Lung (tissue), 11 donors: ENCODE measurements at regions not wholly inside any gene's neighbourhood (a gene's known extent, or its start where the extent isn't known, plus 50 kb on each side); places are given as distances from the start of the nearest gene placed in this dataset.

Experiments used
- ATAC-seq: fragments of 200-7000 bp; cut with Tn5 transposase; one replicate; pipeline ENCODE4 v1.9.1; 2020; ENCODE audit warnings: moderate number of reproducible peaks; ENCODE audit not compliant: insufficient read depth, low FRiP score
- DNase-seq, 3 donors: peaks; one replicate each; pipeline ENCODE4 v3.0.0-alpha.2; 2013 to 2017
- H3K27ac ChIP-seq, 2 donors: one replicate each; pipeline ENCODE4 v1.5.1; 2013; ENCODE audit warnings: mild to moderate bottlenecking in 2 of 2, moderate library complexity in 2 of 2, control low read depth in 1 of 2, inconsistent platforms in 1 of 2, low read depth in 1 of 2, low read length in 1 of 2
- H3K27me3 ChIP-seq, 3 donors: one replicate each; pipeline ENCODE4 v1.5.1; 2013; ENCODE audit warnings: low read length in 2 of 3; ENCODE audit not compliant: control insufficient read depth in 3 of 3, insufficient read depth in 3 of 3
- H3K36me3 ChIP-seq, 4 donors: one replicate each; pipeline ENCODE4 v1.5.1; 2013; ENCODE audit warnings: low read length in 4 of 4, mild to moderate bottlenecking in 1 of 4, moderate library complexity in 1 of 4; ENCODE audit not compliant: control insufficient read depth in 4 of 4, insufficient read depth in 4 of 4
- H3K4me1 ChIP-seq, 5 donors: one replicate each; pipeline ENCODE4 v1.5.1; 2013; ENCODE audit warnings: low read length in 5 of 5, mild to moderate bottlenecking in 2 of 5, moderate library complexity in 1 of 5; ENCODE audit not compliant: control insufficient read depth in 5 of 5, insufficient read depth in 5 of 5
- H3K4me3 ChIP-seq: one replicate; pipeline ENCODE4 v1.5.1; 2013; ENCODE audit warnings: mild to moderate bottlenecking, control low read depth, moderate library complexity
- H3K9ac ChIP-seq, 2 donors: one replicate each; pipeline ENCODE4 v1.5.1; 2013; ENCODE audit warnings: low read length in 2 of 2, control low read depth in 1 of 2; ENCODE audit not compliant: insufficient read depth in 1 of 2
- H3K9me3 ChIP-seq, 4 donors: one replicate each; pipeline ENCODE4 v1.5.1; 2013; ENCODE audit warnings: low read length in 3 of 4, mild to moderate bottlenecking in 1 of 4, moderate library complexity in 1 of 4; ENCODE audit not compliant: control insufficient read depth in 4 of 4, insufficient read depth in 3 of 4
- WGBS, 2 donors: extraction: QIAGEN DNeasy Blood & Tissue Kit; methylation state at CpG; one replicate each; pipeline ENCODE4 v1.1.7; 2013; 5-methylcytosine and 5-hydroxymethylcytosine counted together
- TF ChIP-seq, protein P1 (sequence below): IDR thresholded peaks from 2 replicates; pipeline ENCODE4 v1.5.1; 2012; ENCODE audit warnings: mild to moderate bottlenecking; ENCODE audit errors: control extremely low read depth, extremely low read depth
- donor health status: control.
- donor health status: control.
- donor health status: Bipolar disorder and iron deficiency.
- donor health status: healthy.
- donor health status: DM: yes; HTN: yes; CAD: no.

DNA sequence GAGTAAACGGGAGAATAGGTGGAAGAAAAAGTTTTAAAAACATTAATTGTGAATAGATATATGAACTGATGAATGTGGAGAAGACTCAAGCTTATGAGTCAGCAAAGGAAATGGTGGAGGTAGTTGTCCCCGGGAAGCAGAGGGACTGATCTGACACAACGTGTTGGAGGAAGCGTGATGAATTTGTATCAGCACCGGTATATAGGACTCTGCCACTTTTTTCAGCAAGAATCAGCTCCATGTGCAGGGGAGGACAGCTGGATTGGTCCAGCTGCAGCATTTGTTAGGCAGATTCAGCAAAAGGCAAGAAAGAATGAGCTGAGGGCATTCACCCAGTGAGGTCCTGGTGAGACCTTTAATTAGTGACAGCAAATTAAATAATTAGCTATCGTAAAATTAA, 276.0 kb downstream of the TENT4A start:
- no peak overlapping the region for H3K9ac ChIP-seq
- ATAC-seq, result no peak
- DNase-seq, result no peak
- TF ChIP-seq, protein P1, sequence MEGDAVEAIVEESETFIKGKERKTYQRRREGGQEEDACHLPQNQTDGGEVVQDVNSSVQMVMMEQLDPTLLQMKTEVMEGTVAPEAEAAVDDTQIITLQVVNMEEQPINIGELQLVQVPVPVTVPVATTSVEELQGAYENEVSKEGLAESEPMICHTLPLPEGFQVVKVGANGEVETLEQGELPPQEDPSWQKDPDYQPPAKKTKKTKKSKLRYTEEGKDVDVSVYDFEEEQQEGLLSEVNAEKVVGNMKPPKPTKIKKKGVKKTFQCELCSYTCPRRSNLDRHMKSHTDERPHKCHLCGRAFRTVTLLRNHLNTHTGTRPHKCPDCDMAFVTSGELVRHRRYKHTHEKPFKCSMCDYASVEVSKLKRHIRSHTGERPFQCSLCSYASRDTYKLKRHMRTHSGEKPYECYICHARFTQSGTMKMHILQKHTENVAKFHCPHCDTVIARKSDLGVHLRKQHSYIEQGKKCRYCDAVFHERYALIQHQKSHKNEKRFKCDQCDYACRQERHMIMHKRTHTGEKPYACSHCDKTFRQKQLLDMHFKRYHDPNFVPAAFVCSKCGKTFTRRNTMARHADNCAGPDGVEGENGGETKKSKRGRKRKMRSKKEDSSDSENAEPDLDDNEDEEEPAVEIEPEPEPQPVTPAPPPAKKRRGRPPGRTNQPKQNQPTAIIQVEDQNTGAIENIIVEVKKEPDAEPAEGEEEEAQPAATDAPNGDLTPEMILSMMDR, result no peak
- H3K27ac ChIP-seq, result no peak overlapping the region
- no peaks in the 10 kb centered on the region for H3K36me3 ChIP-seq
- H3K9me3 ChIP-seq, result no peaks in the 10 kb centered on the region
- H3K4me1 ChIP-seq, result peaks cover 0 to under 1% (median 0%) of the 10 kb centered on the region in 5 donors
- no peak overlapping the region for H3K4me3 ChIP-seq
- H3K27me3 ChIP-seq, result no peaks in the 10 kb centered on the region
- WGBS, 2 donors, result 65 to 68% methylated on average over 6 of the region's 6 CpGs

DNA sequence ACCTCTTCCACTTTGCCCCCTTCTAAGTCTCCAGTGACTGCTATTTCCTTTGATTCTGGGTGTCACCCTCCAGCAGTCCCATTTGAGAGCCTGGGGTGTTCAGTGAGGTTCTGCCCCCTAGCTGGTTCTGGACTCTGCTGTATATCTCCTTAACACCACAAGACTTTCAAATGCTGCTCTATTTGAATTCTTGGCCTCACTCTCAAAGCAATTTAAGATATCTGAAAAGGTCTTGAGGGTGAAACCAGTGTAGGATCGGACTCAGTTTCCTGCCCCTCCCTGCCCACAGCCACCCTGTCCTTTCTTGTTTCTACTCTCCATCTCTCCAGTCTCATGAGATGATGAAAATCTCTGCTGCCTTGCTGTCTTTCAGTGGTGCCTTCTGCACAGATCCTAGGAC, 280.9 kb downstream of the TENT4A start:
- Histone ChIP-seq H3K36me3 (no peaks in the 10 kb centered on the region), H3K9ac (no peak overlapping the region), H3K4me3 (no peak overlapping the region), H3K4me1 (peaks cover 0 to 2% (median 0%) of the 10 kb centered on the region in 5 donors), H3K9me3 (no peaks in the 10 kb centered on the region), H3K27ac (no peak overlapping the region), H3K27me3 (no peaks in the 10 kb centered on the region)
- 69 to 85% methylated on average over 1 of the region's 1 CpG for WGBS, 2 donors
- TF ChIP-seq, protein P1, result no peak
- DNase-seq, result no peak
- no peak for ATAC-seq

DNA sequence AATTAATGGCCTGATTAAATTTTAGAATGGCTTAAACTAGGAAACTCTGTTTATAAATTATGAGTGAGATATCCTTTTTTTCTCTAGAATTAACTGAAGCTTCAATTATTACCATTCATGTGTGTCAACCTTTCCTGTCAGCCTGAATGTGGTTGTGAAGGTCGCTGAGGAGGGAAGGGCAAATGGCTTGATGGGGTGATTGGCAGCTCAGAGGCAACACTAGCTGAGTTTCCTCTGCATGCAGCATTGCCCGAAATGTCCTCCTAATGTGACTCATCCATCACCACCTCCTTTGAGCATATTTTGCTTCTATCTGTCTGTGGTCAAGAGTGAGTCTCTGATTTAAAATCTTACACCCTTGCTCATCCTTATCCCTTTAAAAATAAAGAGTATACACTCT, 281.9 kb downstream of the TENT4A start:
- H3K9me3 ChIP-seq, result no peaks in the 10 kb centered on the region
- no peak overlapping the region for H3K9ac ChIP-seq
- no peak overlapping the region for H3K27ac ChIP-seq
- peaks cover 0 to 2% (median 0%) of the 10 kb centered on the region in 5 donors for H3K4me1 ChIP-seq
- TF ChIP-seq, protein P1, result no peak
- H3K36me3 ChIP-seq, result no peaks in the 10 kb centered on the region
- WGBS, 2 donors, result 51 to 62% methylated on average over 2 of the region's 2 CpGs
- no peak overlapping the region for H3K4me3 ChIP-seq
- ATAC-seq, result no peak
- H3K27me3 ChIP-seq, result no peaks in the 10 kb centered on the region
- DNase-seq, result no peak

DNA sequence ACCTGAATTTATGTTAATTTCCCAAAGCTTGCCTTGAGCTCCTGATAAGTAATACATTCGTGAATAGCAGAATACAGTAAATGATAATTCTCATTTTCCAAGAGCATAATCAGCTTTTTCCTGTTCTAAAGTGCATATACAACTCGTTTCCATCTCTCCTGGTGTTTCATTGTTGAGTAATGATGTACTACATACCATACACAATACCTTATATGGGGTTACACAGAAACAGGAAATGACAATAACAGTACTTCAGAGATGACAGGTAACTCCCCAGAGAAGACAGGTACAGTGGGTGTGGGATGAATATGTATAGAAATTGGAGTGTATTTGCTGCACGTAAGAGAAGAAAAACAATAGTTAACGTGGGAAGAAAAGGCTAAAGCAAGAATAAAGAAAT, 287.1 kb downstream of the TENT4A start:
- DNase-seq (no peak), ATAC-seq (no peak)
- H3K9me3 ChIP-seq, result peaks cover 0 to 4% (median 0%) of the 10 kb centered on the region in 4 donors
- TF ChIP-seq, protein P1, result no peak
- H3K36me3 ChIP-seq, result no peaks in the 10 kb centered on the region
- H3K4me1 ChIP-seq, result no peaks in the 10 kb centered on the region
- 56 to 64% methylated on average over 4 of the region's 4 CpGs for WGBS, 2 donors
- H3K9ac ChIP-seq, result no peak overlapping the region
- no peaks in the 10 kb centered on the region for H3K27me3 ChIP-seq
- H3K4me3 ChIP-seq, result no peak overlapping the region
- no peak overlapping the region for H3K27ac ChIP-seq
